Testis (tissue), 2 donors: ENCODE measurements at regions not wholly inside any gene's neighbourhood (a gene's known extent, or its start where the extent isn't known, plus 50 kb on each side); places are given as distances from the start of the nearest gene placed in this dataset.

ENCODE experiments used
- CTCF ChIP-seq, 3 experiments: fragments of 450-650 bp in 2 of 3; fragments of 200-600 bp in 1 of 3; sonication (generic) in 1 of 3; IDR thresholded peaks; one replicate each; pipeline ENCODE4 v1.5.1; 2016 to 2019; ENCODE audit warnings: antibody characterized with exemption in 3 of 3, mild to moderate bottlenecking in 2 of 3, moderate library complexity in 1 of 3
- POLR2A ChIP-seq: fragments of 450-650 bp; IDR thresholded peaks from one replicate; pipeline ENCODE4 v1.6.1; 2017; ENCODE audit warnings: antibody characterized with exemption, mild to moderate bottlenecking, moderate library complexity

DNA sequence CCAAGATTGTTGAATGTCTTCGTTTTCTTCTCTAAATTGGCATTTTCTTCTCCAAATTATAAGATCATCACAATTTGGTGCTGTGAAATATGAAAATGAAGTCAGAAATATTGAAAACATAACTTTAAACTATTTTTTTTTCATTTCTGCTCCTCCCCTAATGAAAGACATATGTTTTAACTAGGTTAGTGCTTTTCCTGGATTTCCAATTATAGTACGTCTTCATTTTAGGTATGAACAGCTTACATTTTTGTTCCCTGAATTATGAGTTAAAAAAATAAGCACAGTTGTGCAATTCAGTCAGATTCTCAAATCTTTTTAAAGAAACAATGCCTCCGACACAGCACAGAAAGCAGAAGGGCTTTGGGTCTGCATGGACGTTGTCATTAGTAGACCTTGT lies 83.5 kb upstream of the CFAP20DC start:
- no peak for TF ChIP-seq CTCF (IDR thresholded peaks at IDR 0.05)
- no peak for TF ChIP-seq POLR2A
